ENCODE measurements at regions not wholly inside any gene's neighbourhood (a gene's known extent, or its start where the extent isn't known, plus 50 kb on each side); places are given as distances from the start of the nearest gene placed in this dataset.

DNA sequence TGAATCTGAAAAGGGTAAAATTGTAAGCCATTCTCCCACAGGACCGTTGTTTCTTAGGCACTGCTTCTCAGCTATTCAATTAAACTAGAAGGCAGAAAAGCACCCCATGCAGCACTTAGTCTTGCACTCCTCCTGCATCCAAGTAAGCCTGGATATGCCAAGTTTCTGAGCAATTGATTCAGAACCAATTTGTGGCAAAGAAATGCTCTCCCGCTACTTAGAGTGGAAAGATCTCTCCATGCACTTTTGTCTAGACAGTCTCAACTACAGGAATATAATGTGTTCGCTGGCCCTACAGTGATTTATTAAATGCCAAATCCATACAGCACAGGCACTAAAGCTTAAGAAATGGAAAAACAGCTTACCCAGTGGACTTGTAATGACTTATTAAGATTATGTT, 338.5 kb downstream of the HACE1 start:
- Histone ChIP-seq H3K9me3 (ENCODE audit: control insufficient read depth in 2 of 2, insufficient read depth in 1 of 2, low read length in 1 of 2) (no peaks in the 10 kb centered on the region), H3K27ac (ENCODE audit: low read depth in 1 of 2, low read length in 1 of 2) (no peak overlapping the region), H3K36me3 (ENCODE audit: control insufficient read depth in 2 of 2, insufficient read depth in 2 of 2, low read length in 1 of 2) (no peaks in the 10 kb centered on the region), H3K4me1 (ENCODE audit: control insufficient read depth in 2 of 2, insufficient read depth in 2 of 2, low read length in 2 of 2) (no peaks in the 10 kb centered on the region), H3K4me3 (ENCODE audit: low read length in 2 of 2) (no peak overlapping the region), H3K27me3 (ENCODE audit: control insufficient read depth in 2 of 2, insufficient read depth in 1 of 2, low read length in 1 of 2) (no peaks in the 10 kb centered on the region)
- WGBS, result 95% methylated on average over 3 of the region's 3 CpGs
- DNase-seq (ENCODE audit: low read depth in 6 of 9, low spot score in 9 of 9), result no peak

- Histone ChIP-seq H3K27me3 (ENCODE audit: control insufficient read depth in 2 of 2, insufficient read depth in 1 of 2, low read length in 1 of 2) (no peaks in the 10 kb centered on the region), H3K4me3 (ENCODE audit: low read length in 2 of 2) (no peak overlapping the region), H3K36me3 (ENCODE audit: control insufficient read depth in 2 of 2, insufficient read depth in 2 of 2, low read length in 1 of 2) (no peaks in the 10 kb centered on the region), H3K27ac (ENCODE audit: low read depth in 1 of 2, low read length in 1 of 2) (no peak overlapping the region), H3K9me3 (ENCODE audit: control insufficient read depth in 2 of 2, insufficient read depth in 1 of 2, low read length in 1 of 2) (no peaks in the 10 kb centered on the region), H3K4me1 (ENCODE audit: control insufficient read depth in 2 of 2, insufficient read depth in 2 of 2, low read length in 2 of 2) (no peaks in the 10 kb centered on the region)
- 96% methylated on average over 4 of the region's 4 CpGs for WGBS
- no peak for DNase-seq (ENCODE audit: low read depth in 6 of 9, low spot score in 9 of 9)
Observed at GRCh38 chr6:104519566-104519965, 340.2 kb downstream of the HACE1 start.

DNA sequence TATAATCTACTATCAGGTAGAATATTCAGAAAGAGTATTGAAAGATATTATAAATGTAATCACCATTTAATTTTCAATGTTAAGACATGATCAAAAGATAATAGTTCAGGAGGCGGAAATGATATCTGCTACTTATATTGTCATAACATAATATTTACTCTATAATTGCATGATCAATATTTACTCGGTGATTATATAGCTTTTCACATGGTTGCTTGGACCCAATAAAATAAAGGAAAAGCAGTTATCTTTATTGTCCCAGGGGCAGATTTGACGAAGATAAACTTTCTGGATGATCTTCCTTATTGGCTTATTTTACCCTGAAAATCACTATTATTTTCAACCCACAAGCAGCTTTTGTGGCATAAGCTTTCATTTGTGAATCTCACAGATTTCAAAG, 350.4 kb downstream of the HACE1 start:
- Histone ChIP-seq H3K4me1 (ENCODE audit: control insufficient read depth in 2 of 2, insufficient read depth in 2 of 2, low read length in 2 of 2) (no peaks in the 10 kb centered on the region), H3K36me3 (ENCODE audit: control insufficient read depth in 2 of 2, insufficient read depth in 2 of 2, low read length in 1 of 2) (no peaks in the 10 kb centered on the region), H3K4me3 (ENCODE audit: low read length in 2 of 2) (no peak overlapping the region), H3K27me3 (ENCODE audit: control insufficient read depth in 2 of 2, insufficient read depth in 1 of 2, low read length in 1 of 2) (no peaks in the 10 kb centered on the region), H3K9me3 (ENCODE audit: control insufficient read depth in 2 of 2, insufficient read depth in 1 of 2, low read length in 1 of 2) (no peaks in the 10 kb centered on the region), H3K27ac (ENCODE audit: low read depth in 1 of 2, low read length in 1 of 2) (no peak overlapping the region)
- no peak for DNase-seq (ENCODE audit: low read depth in 6 of 9, low spot score in 9 of 9)
- 97% methylated on average over 3 of the region's 3 CpGs for WGBS

- H3K4me3 ChIP-seq (ENCODE audit: low read length in 2 of 2), result no peak overlapping the region
- 94% methylated on average over 1 of the region's 1 CpG for WGBS
- H3K27ac ChIP-seq (ENCODE audit: low read depth in 1 of 2, low read length in 1 of 2), result no peak overlapping the region
- no peaks in the 10 kb centered on the region for H3K36me3 ChIP-seq (ENCODE audit: control insufficient read depth in 2 of 2, insufficient read depth in 2 of 2, low read length in 1 of 2)
- no peaks in the 10 kb centered on the region for H3K9me3 ChIP-seq (ENCODE audit: control insufficient read depth in 2 of 2, insufficient read depth in 1 of 2, low read length in 1 of 2)
- H3K4me1 ChIP-seq (ENCODE audit: control insufficient read depth in 2 of 2, insufficient read depth in 2 of 2, low read length in 2 of 2), result no peaks in the 10 kb centered on the region
- no peak for DNase-seq (ENCODE audit: low read depth in 6 of 9, low spot score in 9 of 9)
- H3K27me3 ChIP-seq (ENCODE audit: control insufficient read depth in 2 of 2, insufficient read depth in 1 of 2, low read length in 1 of 2), result no peaks in the 10 kb centered on the region
Observed at GRCh38 chr6:104506429-104506828, 353.3 kb downstream of the HACE1 start.

DNA sequence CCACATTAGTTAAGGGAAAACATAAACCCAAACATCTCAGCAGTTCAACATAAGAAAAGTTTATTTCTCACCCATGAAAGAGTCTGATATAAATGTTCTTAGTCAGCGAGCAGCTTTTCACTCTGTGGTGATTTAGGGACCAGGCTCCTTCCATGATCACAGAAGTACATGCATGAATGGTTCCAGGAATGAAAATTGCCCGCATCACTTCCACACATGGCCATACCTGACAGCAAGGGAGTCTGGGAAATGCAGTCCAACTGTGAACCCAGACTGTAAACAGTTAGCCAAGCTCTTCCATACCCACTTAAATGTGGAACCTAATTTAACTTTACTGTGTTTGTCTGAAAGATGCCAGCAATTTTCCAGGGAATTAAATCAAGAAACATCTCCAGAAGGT, 353.9 kb downstream of the HACE1 start:
- H3K27me3 ChIP-seq (ENCODE audit: control insufficient read depth in 2 of 2, insufficient read depth in 1 of 2, low read length in 1 of 2), result no peaks in the 10 kb centered on the region
- no peaks in the 10 kb centered on the region for H3K9me3 ChIP-seq (ENCODE audit: control insufficient read depth in 2 of 2, insufficient read depth in 1 of 2, low read length in 1 of 2)
- H3K27ac ChIP-seq (ENCODE audit: low read depth in 1 of 2, low read length in 1 of 2), result no peak overlapping the region
- H3K4me1 ChIP-seq (ENCODE audit: control insufficient read depth in 2 of 2, insufficient read depth in 2 of 2, low read length in 2 of 2), result no peaks in the 10 kb centered on the region
- H3K36me3 ChIP-seq (ENCODE audit: control insufficient read depth in 2 of 2, insufficient read depth in 2 of 2, low read length in 1 of 2), result no peaks in the 10 kb centered on the region
- H3K4me3 ChIP-seq (ENCODE audit: low read length in 2 of 2), result no peak overlapping the region
- no peak for DNase-seq (ENCODE audit: low read depth in 6 of 9, low spot score in 9 of 9)
- WGBS, result 87% methylated on average over 2 of the region's 2 CpGs

- H3K4me3 ChIP-seq (ENCODE audit: low read length in 2 of 2), result no peak overlapping the region
- no peak overlapping the region for H3K27ac ChIP-seq (ENCODE audit: low read depth in 1 of 2, low read length in 1 of 2)
- no peaks in the 10 kb centered on the region for H3K9me3 ChIP-seq (ENCODE audit: control insufficient read depth in 2 of 2, insufficient read depth in 1 of 2, low read length in 1 of 2)
- no peaks in the 10 kb centered on the region for H3K4me1 ChIP-seq (ENCODE audit: control insufficient read depth in 2 of 2, insufficient read depth in 2 of 2, low read length in 2 of 2)
- no peaks in the 10 kb centered on the region for H3K36me3 ChIP-seq (ENCODE audit: control insufficient read depth in 2 of 2, insufficient read depth in 2 of 2, low read length in 1 of 2)
- H3K27me3 ChIP-seq (ENCODE audit: control insufficient read depth in 2 of 2, insufficient read depth in 1 of 2, low read length in 1 of 2), result no peaks in the 10 kb centered on the region
- DNase-seq (ENCODE audit: low read depth in 6 of 9, low spot score in 9 of 9), result no peak
- 98% methylated on average over 2 of the region's 2 CpGs for WGBS
Observed at GRCh38 chr6:104500265-104500664, 359.5 kb downstream of the HACE1 start.

DNA sequence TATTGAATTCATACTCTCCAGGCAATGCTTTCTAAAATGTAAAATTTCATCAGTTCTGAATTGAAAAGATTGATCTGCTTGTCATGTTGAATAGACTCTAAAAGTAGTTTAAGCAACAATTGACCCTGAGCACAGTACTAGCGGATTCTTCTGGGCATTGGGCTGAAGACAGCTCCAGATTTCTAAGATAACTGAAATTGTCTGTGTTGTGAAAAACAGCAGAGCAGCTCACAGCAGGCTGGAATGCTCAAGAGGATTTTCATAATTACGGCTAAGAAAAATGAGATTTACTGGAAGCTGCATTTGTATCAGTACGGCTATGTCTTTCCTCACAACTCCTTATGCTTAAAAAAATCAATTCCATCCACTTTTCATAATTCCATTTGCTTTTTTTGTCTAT, 373.7 kb downstream of the HACE1 start:
- H3K9me3 ChIP-seq (ENCODE audit: control insufficient read depth in 2 of 2, insufficient read depth in 1 of 2, low read length in 1 of 2), result no peaks in the 10 kb centered on the region
- no peaks in the 10 kb centered on the region for H3K4me1 ChIP-seq (ENCODE audit: control insufficient read depth in 2 of 2, insufficient read depth in 2 of 2, low read length in 2 of 2)
- 96% methylated on average over 3 of the region's 3 CpGs for whole genome bisulfite sequencing

GRCh38 chr6:104484626-104485025, 375.1 kb downstream of the HACE1 start:
- no peak for DNase-seq (ENCODE audit: low read depth in 6 of 9, low spot score in 9 of 9)
- Histone ChIP-seq H3K4me3 (ENCODE audit: low read length in 2 of 2) (no peak overlapping the region), H3K27me3 (ENCODE audit: control insufficient read depth in 2 of 2, insufficient read depth in 1 of 2, low read length in 1 of 2) (no peaks in the 10 kb centered on the region), H3K36me3 (ENCODE audit: control insufficient read depth in 2 of 2, insufficient read depth in 2 of 2, low read length in 1 of 2) (no peaks in the 10 kb centered on the region), H3K27ac (ENCODE audit: low read depth in 1 of 2, low read length in 1 of 2) (no peak overlapping the region), H3K4me1 (ENCODE audit: control insufficient read depth in 2 of 2, insufficient read depth in 2 of 2, low read length in 2 of 2) (no peaks in the 10 kb centered on the region), H3K9me3 (ENCODE audit: control insufficient read depth in 2 of 2, insufficient read depth in 1 of 2, low read length in 1 of 2) (no peaks in the 10 kb centered on the region)
- WGBS, result 89% methylated on average over 3 of the region's 3 CpGs

More for the DNA sequence above, 373.7 kb downstream of the HACE1 start:
- H3K27me3 ChIP-seq (ENCODE audit: control insufficient read depth in 2 of 2, insufficient read depth in 1 of 2, low read length in 1 of 2), result no peaks in the 10 kb centered on the region
- DNase-seq (ENCODE audit: low read depth in 6 of 9, low spot score in 9 of 9), result no peak
- H3K27ac ChIP-seq (ENCODE audit: low read depth in 1 of 2, low read length in 1 of 2), result no peak overlapping the region
- H3K36me3 ChIP-seq (ENCODE audit: control insufficient read depth in 2 of 2, insufficient read depth in 2 of 2, low read length in 1 of 2), result no peaks in the 10 kb centered on the region
- H3K4me3 ChIP-seq (ENCODE audit: low read length in 2 of 2), result no peak overlapping the region

DNA sequence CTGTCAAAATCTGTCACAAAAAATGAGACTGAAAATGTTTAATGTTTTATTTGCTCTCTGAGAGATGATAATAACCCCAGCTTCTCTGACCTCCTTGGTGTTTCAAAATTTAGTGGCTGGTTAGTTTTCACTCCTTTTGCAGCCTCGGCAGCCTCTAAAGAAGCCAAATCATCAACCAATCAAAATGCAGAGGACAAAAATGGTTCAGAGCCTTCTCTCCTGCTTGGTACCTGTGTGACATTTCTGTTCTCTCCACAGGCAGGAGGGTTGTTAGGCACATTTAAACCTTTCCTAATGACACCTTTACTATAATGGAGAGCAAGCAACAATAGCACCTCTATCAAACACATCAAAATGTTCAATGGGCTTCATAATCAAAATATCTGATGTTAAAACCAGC, 375.5 kb downstream of the HACE1 start:
- WGBS, result 79% methylated on average over 1 of the region's 1 CpG
- Histone ChIP-seq H3K27ac (ENCODE audit: low read depth in 1 of 2, low read length in 1 of 2) (no peak overlapping the region), H3K4me1 (ENCODE audit: control insufficient read depth in 2 of 2, insufficient read depth in 2 of 2, low read length in 2 of 2) (no peaks in the 10 kb centered on the region), H3K9me3 (ENCODE audit: control insufficient read depth in 2 of 2, insufficient read depth in 1 of 2, low read length in 1 of 2) (no peaks in the 10 kb centered on the region), H3K4me3 (ENCODE audit: low read length in 2 of 2) (no peak overlapping the region), H3K27me3 (ENCODE audit: control insufficient read depth in 2 of 2, insufficient read depth in 1 of 2, low read length in 1 of 2) (no peaks in the 10 kb centered on the region), H3K36me3 (ENCODE audit: control insufficient read depth in 2 of 2, insufficient read depth in 2 of 2, low read length in 1 of 2) (no peaks in the 10 kb centered on the region)
- DNase-seq (ENCODE audit: low read depth in 6 of 9, low spot score in 9 of 9), result no peak

DNA sequence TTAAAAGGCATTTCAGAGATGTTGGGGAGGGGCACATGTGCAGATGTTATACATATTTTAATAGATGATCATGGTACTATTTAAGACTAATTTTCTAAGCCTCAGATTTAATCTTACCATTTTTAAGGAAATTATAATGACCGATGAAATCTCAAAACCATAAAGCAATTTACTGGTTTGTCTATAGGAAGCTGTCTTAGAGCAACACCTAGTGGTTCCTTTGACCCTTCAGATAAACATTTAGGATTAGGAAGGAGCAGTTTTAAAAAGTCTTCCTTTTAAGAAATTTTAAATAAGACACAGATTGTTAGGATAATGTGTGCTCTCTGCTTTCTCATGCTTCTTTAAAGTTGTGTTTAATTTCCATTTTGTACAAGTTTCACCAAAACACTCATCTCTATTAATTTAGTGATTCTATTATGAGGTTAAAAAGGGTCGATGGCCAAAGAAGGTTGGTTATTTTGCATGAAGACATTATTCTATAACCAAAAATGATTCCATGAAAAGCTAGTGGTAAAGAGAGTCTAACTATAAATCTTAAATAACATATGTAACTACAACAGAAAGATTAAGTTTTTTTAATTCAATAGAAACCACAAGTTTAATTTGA, 376.4 kb downstream of the HACE1 start:
- WGBS, result 20% methylated on average over 2 of the region's 2 CpGs
- no peaks in the 10 kb centered on the region for H3K27me3 ChIP-seq (ENCODE audit: control insufficient read depth in 2 of 2, insufficient read depth in 1 of 2, low read length in 1 of 2)
- no peak overlapping the region for H3K4me3 ChIP-seq (ENCODE audit: low read length in 2 of 2)
- DNase-seq (ENCODE audit: low read depth in 6 of 9, low spot score in 9 of 9), result no peak
- H3K9me3 ChIP-seq (ENCODE audit: control insufficient read depth in 2 of 2, insufficient read depth in 1 of 2, low read length in 1 of 2), result no peaks in the 10 kb centered on the region
- H3K27ac ChIP-seq (ENCODE audit: low read depth in 1 of 2, low read length in 1 of 2), result no peak overlapping the region
- H3K36me3 ChIP-seq (ENCODE audit: control insufficient read depth in 2 of 2, insufficient read depth in 2 of 2, low read length in 1 of 2), result no peaks in the 10 kb centered on the region
- no peaks in the 10 kb centered on the region for H3K4me1 ChIP-seq (ENCODE audit: control insufficient read depth in 2 of 2, insufficient read depth in 2 of 2, low read length in 2 of 2)
